ENCODE measurements at regions not wholly inside any gene's neighbourhood (a gene's known extent, or its start where the extent isn't known, plus 50 kb on each side); places are given as distances from the start of the nearest gene placed in this dataset.

DNA sequence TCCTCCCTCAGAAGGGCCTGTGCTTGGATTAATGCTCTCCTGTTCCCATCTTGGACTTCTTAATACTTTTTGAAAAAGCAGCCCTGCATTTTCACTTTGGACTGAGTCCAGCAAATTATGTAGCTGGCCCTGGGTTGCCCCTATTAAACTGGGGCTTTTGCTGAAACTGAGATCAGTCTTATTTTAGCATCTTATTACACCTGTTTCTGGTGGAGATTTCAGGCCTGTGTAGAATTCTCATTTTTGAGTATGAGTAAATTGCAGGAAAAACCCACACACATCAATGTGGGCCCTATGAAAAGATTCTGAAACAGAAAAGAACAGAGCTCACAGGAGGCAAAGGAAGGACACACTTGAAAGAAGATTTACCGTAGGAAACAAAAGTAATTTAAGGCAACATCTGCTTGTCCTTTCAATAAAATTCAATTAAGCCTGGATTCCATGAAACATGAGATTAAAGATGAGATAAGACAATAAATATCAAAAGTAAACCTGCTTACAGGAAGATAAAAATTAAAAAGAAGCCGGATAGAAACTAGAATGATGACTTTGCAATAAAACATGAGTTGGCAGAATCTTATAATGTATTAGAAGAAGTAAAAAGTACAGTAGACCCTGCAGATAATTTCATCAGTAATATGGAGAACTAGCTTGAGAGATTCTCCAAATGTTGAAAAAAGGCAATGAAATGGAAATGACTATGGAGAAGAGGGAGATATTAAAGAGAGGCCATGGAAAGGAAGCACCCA lies 90.7 kb upstream of the GCFC2 start:
- TF ChIP-seq, protein P1, sequence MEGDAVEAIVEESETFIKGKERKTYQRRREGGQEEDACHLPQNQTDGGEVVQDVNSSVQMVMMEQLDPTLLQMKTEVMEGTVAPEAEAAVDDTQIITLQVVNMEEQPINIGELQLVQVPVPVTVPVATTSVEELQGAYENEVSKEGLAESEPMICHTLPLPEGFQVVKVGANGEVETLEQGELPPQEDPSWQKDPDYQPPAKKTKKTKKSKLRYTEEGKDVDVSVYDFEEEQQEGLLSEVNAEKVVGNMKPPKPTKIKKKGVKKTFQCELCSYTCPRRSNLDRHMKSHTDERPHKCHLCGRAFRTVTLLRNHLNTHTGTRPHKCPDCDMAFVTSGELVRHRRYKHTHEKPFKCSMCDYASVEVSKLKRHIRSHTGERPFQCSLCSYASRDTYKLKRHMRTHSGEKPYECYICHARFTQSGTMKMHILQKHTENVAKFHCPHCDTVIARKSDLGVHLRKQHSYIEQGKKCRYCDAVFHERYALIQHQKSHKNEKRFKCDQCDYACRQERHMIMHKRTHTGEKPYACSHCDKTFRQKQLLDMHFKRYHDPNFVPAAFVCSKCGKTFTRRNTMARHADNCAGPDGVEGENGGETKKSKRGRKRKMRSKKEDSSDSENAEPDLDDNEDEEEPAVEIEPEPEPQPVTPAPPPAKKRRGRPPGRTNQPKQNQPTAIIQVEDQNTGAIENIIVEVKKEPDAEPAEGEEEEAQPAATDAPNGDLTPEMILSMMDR (IDR thresholded peaks at IDR 0.05; ENCODE audit: borderline replicate concordance, extremely low read depth, low read length, poor library complexity, severe bottlenecking): no peak
- TF ChIP-seq EZH2 (IDR thresholded peaks at IDR 0.05; ENCODE audit: borderline replicate concordance, low read depth, low read length, severe bottlenecking): no peak
